HepG2 (cell line): ENCODE measurements at regions not wholly inside any gene's neighbourhood (a gene's known extent, or its start where the extent isn't known, plus 50 kb on each side); places are given as distances from the start of the nearest gene placed in this dataset.

Experiments used
- ATAC-seq: fragments of 200-7000 bp; cut with Tn5 transposase; 3 replicates; pipeline ENCODE4 v1.9.1; 2020; ENCODE audit warnings: mild to moderate bottlenecking, moderate library complexity
- BruUV-seq: library from RNA; stranded (reverse); fragments of 400-500 nt; replicated peaks from 2 replicates; lab custom pipeline; 2021; lab: Mats Ljungman, UMichigan
- CTCF ChIA-PET: fragments of 300-600 bp; formaldehyde crosslinking; extraction: SDS; loops from one replicate; lab custom pipeline; 2021; ENCODE audit warnings: low total read pairs, inconsistent platforms, low intra/inter-chr PET ratio; lab: Yijun Ruan, JAX
- POLR2A ChIA-PET: fragments of 350-600 bp; sonication (Branson Sonifier 250); formaldehyde crosslinking; loops from one replicate; lab custom pipeline; 2020; ENCODE audit warnings: antibody characterized with exemption, inconsistent platforms; lab: Yijun Ruan, JAX
- DNase-seq: peaks from one replicate; pipeline ENCODE4 v3.0.0-alpha.2; 2015; ENCODE audit warnings: low spot score
- FAIRE-seq: peaks from 3 replicates; lab custom pipeline; 2011; peaks lifted over from hg19 to GRCh38; lab: Jason Lieb, UNC
- H2AFZ ChIP-seq: one replicate; pipeline ENCODE4 v1.6.1; 2011; ENCODE audit warnings: low read length, inconsistent platforms
- H3K27ac ChIP-seq: fragments of 300-600 bp; 3 replicates; pipeline ENCODE4 v1.8.0; 2011; ENCODE audit warnings: mixed run types, mild to moderate bottlenecking, mixed read lengths, low read length, inconsistent platforms; ENCODE audit not compliant: insufficient read depth; ENCODE audit errors: extremely low read length
- H3K27me3 ChIP-seq, 2 experiments: fragments of 200-600 bp in 1 of 2; 2 replicates in 1 of 2; 3 replicates in 1 of 2; pipeline versions ENCODE4 v1.6.0 to v1.8.0; 2011; ENCODE audit warnings: low read length in 2 of 2, mild to moderate bottlenecking in 2 of 2, moderate library complexity in 2 of 2, inconsistent platforms in 1 of 2; ENCODE audit not compliant: insufficient read depth in 2 of 2, control insufficient read depth in 1 of 2
- H3K36me3 ChIP-seq, 2 experiments: fragments of 200-600 bp in 1 of 2; replicated peaks in 1 of 2; 2 replicates in 1 of 2; 3 replicates in 1 of 2; pipeline versions ENCODE4 v1.5.1 to v1.8.0; 2011; ENCODE audit warnings: low read length in 2 of 2, inconsistent platforms in 1 of 2; ENCODE audit not compliant: insufficient read depth in 2 of 2, control insufficient read depth in 1 of 2
- H3K4me1 ChIP-seq: 2 replicates; pipeline ENCODE4 v1.5.1; 2012; ENCODE audit warnings: low read length, inconsistent platforms; ENCODE audit not compliant: insufficient read depth
- H3K4me2 ChIP-seq: 2 replicates; pipeline ENCODE4 v1.6.0; 2011; ENCODE audit warnings: low read depth, low read length, inconsistent platforms
- H3K4me3 ChIP-seq, 3 experiments: fragments of 200-600 bp in 1 of 3; sonication (generic), shearing (Covaris generic) in 1 of 3; replicated peaks in 1 of 3; 2 replicates each; pipeline ENCODE4 v1.5.1; 2011 to 2016; ENCODE audit warnings: low read length in 3 of 3, inconsistent platforms in 2 of 3, low read depth in 2 of 3, mild to moderate bottlenecking in 2 of 3, control low read depth in 1 of 3, mixed read lengths in 1 of 3; ENCODE audit not compliant: insufficient read depth in 1 of 3
- H3K79me2 ChIP-seq: one replicate; pipeline ENCODE4 v1.6.1; 2011; ENCODE audit warnings: low read length, inconsistent platforms; ENCODE audit not compliant: insufficient read depth
- H3K9ac ChIP-seq: 2 replicates; pipeline ENCODE4 v1.6.0; 2011; ENCODE audit warnings: mild to moderate bottlenecking, low read depth, low read length, inconsistent platforms; ENCODE audit not compliant: insufficient read depth
- H3K9me3 ChIP-seq: 2 replicates; pipeline ENCODE4 v1.5.1; 2012; ENCODE audit warnings: mild to moderate bottlenecking, low read length
- H4K20me1 ChIP-seq: 2 replicates; pipeline ENCODE4 v1.6.0; 2011; ENCODE audit warnings: inconsistent platforms, mild to moderate bottlenecking, low read length, moderate library complexity; ENCODE audit not compliant: insufficient read depth
- STAG1 ChIP-seq: sonication (generic); formaldehyde crosslinking; IDR thresholded peaks from 2 replicates; pipeline ENCODE4 v1.4.0; 2020; ENCODE audit warnings: missing genetic modification reagents
- WGBS: methylation state at CpG from one replicate; pipeline ENCODE4 v1.1.6; 2017; ENCODE audit warnings: low lambda C conversion rate; 5-methylcytosine and 5-hydroxymethylcytosine counted together
- in situ Hi-C: cut with HindIII; loops from 2 replicates; pipeline ENCODE4 v1.10.0; 2017; ENCODE audit warnings: low pct_unique_long_range_greater_than_20kb; ENCODE audit not compliant: extremely low pct_ligation_motif_present
- intact Hi-C: fragments of 100-400 bp; cut with micrococcal nuclease; formaldehyde crosslinking; loops from one replicate; pipeline ENCODE4 v1.10.0; 2022; ENCODE audit not compliant: unreplicated experiment
- TF ChIP-seq, protein P1 (sequence below): IDR thresholded peaks from 2 replicates; pipeline ENCODE4 v1.4.0; 2020; ENCODE audit warnings: mild to moderate bottlenecking, missing genetic modification reagents
- TF ChIP-seq, protein P2 (sequence below): sonication (generic); formaldehyde crosslinking; IDR thresholded peaks from 2 replicates; pipeline ENCODE4 v1.5.0; 2020; ENCODE audit warnings: missing genetic modification reagents
- TF ChIP-seq, protein P3 (sequence below): sonication (generic); formaldehyde crosslinking; IDR thresholded peaks from 2 replicates; pipeline ENCODE4 v1.5.0; 2020; ENCODE audit warnings: mild to moderate bottlenecking, missing genetic modification reagents, moderate library complexity

DNA sequence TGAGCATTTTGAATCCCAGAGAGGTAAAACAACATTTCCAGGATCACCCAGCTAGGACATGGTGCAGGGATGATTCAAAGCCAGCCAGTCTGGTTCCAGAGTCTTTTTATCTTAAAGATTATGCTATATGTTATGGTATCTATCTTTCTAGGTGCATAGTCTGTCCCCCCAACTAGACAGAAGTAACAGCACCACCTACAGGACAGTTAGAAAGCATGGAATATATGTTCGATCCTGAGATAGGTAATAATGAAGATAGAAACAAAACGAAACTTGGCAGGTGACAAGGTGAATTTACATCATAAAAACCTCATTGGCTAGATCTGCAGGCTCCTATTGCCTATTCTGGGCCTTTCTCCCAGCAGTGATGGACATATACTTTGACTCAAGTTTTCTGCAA lies 723.2 kb downstream of the SMARCA1 start:
- Histone ChIP-seq H4K20me1 (no peaks in the 10 kb centered on the region), H3K4me3 (no peak overlapping the region), H3K9ac (no peak overlapping the region), H3K36me3 (no peaks in the 10 kb centered on the region), H3K4me1 (0 out of 2 replicates have a peak, but pooled peaks cover 2% of the 10 kb centered on the region), H3K27me3 (no peaks in the 10 kb centered on the region), H3K27ac (no peak overlapping the region), H3K4me2 (no peak overlapping the region), H2AFZ (no peak overlapping the region), H3K9me3 (no peaks in the 10 kb centered on the region), H3K79me2 (no peaks in the 10 kb centered on the region)
- POLR2A ChIA-PET, result no interaction called here
- DNase-seq, result no peak
- in situ Hi-C loops (loop anchor here (25.0 kb wide), 1 partner anchor 312 kb away; no protein-coding TSS in a partner anchor), intact Hi-C loops (no loop called here)
- CTCF ChIA-PET, result no interaction called here
- TF ChIP-seq STAG1 (CRISPR knock-in tag), result peak; percentile 25
- TF ChIP-seq, protein P1, sequence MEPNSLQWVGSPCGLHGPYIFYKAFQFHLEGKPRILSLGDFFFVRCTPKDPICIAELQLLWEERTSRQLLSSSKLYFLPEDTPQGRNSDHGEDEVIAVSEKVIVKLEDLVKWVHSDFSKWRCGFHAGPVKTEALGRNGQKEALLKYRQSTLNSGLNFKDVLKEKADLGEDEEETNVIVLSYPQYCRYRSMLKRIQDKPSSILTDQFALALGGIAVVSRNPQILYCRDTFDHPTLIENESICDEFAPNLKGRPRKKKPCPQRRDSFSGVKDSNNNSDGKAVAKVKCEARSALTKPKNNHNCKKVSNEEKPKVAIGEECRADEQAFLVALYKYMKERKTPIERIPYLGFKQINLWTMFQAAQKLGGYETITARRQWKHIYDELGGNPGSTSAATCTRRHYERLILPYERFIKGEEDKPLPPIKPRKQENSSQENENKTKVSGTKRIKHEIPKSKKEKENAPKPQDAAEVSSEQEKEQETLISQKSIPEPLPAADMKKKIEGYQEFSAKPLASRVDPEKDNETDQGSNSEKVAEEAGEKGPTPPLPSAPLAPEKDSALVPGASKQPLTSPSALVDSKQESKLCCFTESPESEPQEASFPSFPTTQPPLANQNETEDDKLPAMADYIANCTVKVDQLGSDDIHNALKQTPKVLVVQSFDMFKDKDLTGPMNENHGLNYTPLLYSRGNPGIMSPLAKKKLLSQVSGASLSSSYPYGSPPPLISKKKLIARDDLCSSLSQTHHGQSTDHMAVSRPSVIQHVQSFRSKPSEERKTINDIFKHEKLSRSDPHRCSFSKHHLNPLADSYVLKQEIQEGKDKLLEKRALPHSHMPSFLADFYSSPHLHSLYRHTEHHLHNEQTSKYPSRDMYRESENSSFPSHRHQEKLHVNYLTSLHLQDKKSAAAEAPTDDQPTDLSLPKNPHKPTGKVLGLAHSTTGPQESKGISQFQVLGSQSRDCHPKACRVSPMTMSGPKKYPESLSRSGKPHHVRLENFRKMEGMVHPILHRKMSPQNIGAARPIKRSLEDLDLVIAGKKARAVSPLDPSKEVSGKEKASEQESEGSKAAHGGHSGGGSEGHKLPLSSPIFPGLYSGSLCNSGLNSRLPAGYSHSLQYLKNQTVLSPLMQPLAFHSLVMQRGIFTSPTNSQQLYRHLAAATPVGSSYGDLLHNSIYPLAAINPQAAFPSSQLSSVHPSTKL (CRISPR knock-in tag), result no peak
- TF ChIP-seq, protein P2, sequence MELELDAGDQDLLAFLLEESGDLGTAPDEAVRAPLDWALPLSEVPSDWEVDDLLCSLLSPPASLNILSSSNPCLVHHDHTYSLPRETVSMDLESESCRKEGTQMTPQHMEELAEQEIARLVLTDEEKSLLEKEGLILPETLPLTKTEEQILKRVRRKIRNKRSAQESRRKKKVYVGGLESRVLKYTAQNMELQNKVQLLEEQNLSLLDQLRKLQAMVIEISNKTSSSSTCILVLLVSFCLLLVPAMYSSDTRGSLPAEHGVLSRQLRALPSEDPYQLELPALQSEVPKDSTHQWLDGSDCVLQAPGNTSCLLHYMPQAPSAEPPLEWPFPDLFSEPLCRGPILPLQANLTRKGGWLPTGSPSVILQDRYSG, result no peak
- TF ChIP-seq, protein P3, sequence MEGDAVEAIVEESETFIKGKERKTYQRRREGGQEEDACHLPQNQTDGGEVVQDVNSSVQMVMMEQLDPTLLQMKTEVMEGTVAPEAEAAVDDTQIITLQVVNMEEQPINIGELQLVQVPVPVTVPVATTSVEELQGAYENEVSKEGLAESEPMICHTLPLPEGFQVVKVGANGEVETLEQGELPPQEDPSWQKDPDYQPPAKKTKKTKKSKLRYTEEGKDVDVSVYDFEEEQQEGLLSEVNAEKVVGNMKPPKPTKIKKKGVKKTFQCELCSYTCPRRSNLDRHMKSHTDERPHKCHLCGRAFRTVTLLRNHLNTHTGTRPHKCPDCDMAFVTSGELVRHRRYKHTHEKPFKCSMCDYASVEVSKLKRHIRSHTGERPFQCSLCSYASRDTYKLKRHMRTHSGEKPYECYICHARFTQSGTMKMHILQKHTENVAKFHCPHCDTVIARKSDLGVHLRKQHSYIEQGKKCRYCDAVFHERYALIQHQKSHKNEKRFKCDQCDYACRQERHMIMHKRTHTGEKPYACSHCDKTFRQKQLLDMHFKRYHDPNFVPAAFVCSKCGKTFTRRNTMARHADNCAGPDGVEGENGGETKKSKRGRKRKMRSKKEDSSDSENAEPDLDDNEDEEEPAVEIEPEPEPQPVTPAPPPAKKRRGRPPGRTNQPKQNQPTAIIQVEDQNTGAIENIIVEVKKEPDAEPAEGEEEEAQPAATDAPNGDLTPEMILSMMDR (CRISPR knock-in tag), result peak; percentile 38
- no peak for FAIRE-seq
- ATAC-seq, result peak; percentile 40; the same call in 2 of the 3 replicates
- BruUV-seq, result no TSS peak
- WGBS, result 32% methylated on average over 2 of the region's 2 CpGs
